ENCODE measurements at regions not wholly inside any gene's neighbourhood (a gene's known extent, or its start where the extent isn't known, plus 50 kb on each side); places are given as distances from the start of the nearest gene placed in this dataset.

GRCh38 chr18:47469576-47469975 is 218.1 kb upstream of the SKOR2 start:
- TF ChIP-seq POLR2A (IDR thresholded peaks at IDR 0.05) (no peak), CTCF (IDR thresholded peaks at IDR 0.05) (no peak)

Measured in right lobe of liver (tissue), 4 donors.